Fibroblast of lung (primary cell): ENCODE measurements at regions not wholly inside any gene's neighbourhood (a gene's known extent, or its start where the extent isn't known, plus 50 kb on each side); places are given as distances from the start of the nearest gene placed in this dataset.

Experiments
- DNase-seq, 2 donors: peaks; one replicate each; pipeline versions ENCODE4 v3.0.0 to v3.0.0-alpha.2; 2010; ENCODE audit warnings: low read depth in 2 of 2
- H2AFZ ChIP-seq: 2 replicates; pipeline ENCODE4 v1.5.1; 2012; ENCODE audit warnings: low read length, control low read depth, inconsistent platforms
- H3K27ac ChIP-seq: 2 replicates; pipeline ENCODE4 v1.5.1; 2011; ENCODE audit warnings: low read length, control low read depth; ENCODE audit not compliant: insufficient read depth
- H3K27me3 ChIP-seq: 2 replicates; pipeline ENCODE4 v1.5.1; 2011; ENCODE audit warnings: mild to moderate bottlenecking, low read length; ENCODE audit not compliant: control insufficient read depth, insufficient read depth
- H3K36me3 ChIP-seq: 2 replicates; pipeline ENCODE4 v1.5.1; 2011; ENCODE audit warnings: low read length; ENCODE audit not compliant: control insufficient read depth, insufficient read depth
- H3K4me1 ChIP-seq: 2 replicates; pipeline ENCODE4 v1.5.1; 2011; ENCODE audit warnings: low read length; ENCODE audit not compliant: control insufficient read depth, insufficient read depth; ENCODE audit errors: extremely low read depth
- H3K4me2 ChIP-seq: 2 replicates; pipeline ENCODE4 v1.5.1; 2011; ENCODE audit warnings: low read length, control low read depth; ENCODE audit not compliant: insufficient read depth; ENCODE audit errors: extremely low read depth
- H3K4me3 ChIP-seq, 4 experiments: fragments of 200-600 bp in 1 of 4; sonication (generic) in 1 of 4; replicated peaks in 1 of 4; 2 replicates each; pipeline ENCODE4 v1.5.1; 2011 to 2016; ENCODE audit warnings: low read length in 4 of 4, low read depth in 3 of 4, mild to moderate bottlenecking in 3 of 4, control low read depth in 2 of 4, inconsistent platforms in 1 of 4, mixed read lengths in 1 of 4; ENCODE audit not compliant: insufficient read depth in 1 of 4; ENCODE audit errors: control extremely low read depth in 1 of 4
- H3K79me2 ChIP-seq: 2 replicates; pipeline ENCODE4 v1.5.1; 2012; ENCODE audit warnings: mild to moderate bottlenecking, low read length, inconsistent platforms; ENCODE audit not compliant: control insufficient read depth, insufficient read depth
- H3K9ac ChIP-seq: 2 replicates; pipeline ENCODE4 v1.5.1; 2011; ENCODE audit warnings: mild to moderate bottlenecking, low read length, control low read depth; ENCODE audit not compliant: insufficient read depth
- H3K9me3 ChIP-seq: 2 replicates; pipeline ENCODE4 v1.5.1; 2012; ENCODE audit warnings: low read depth, low read length; ENCODE audit not compliant: control insufficient read depth, insufficient read depth
- H4K20me1 ChIP-seq: 2 replicates; pipeline ENCODE4 v1.5.1; 2011; ENCODE audit warnings: low read length; ENCODE audit not compliant: control insufficient read depth, insufficient read depth; ENCODE audit errors: extremely low read depth
- CTCF ChIP-seq, 2 donors: IDR thresholded peaks in 1 of 2; conservative IDR thresholded peaks in 1 of 2; 1 replicate in 1 of 2; 2 replicates in 1 of 2; pipeline ENCODE4 v1.5.1; 2011 to 2012; ENCODE audit warnings: low read length in 2 of 2, control low read depth in 1 of 2, inconsistent platforms in 1 of 2, low read depth in 1 of 2, mild to moderate bottlenecking in 1 of 2
- EZH2 ChIP-seq: IDR thresholded peaks from 2 replicates; pipeline ENCODE4 v1.5.1; 2012; ENCODE audit warnings: low read length, control low read depth, mild to moderate bottlenecking; ENCODE audit errors: missing control alignments

GRCh38 chr22:48548391-48548790 is 1279.3 kb downstream of the BRD1 start:
- Histone ChIP-seq H2AFZ (no peak overlapping the region), H3K4me2 (no peak overlapping the region), H3K4me1 (no peaks in the 10 kb centered on the region), H3K4me3 (no peak overlapping the region), H3K36me3 (no peaks in the 10 kb centered on the region), H3K27me3 (no peaks in the 10 kb centered on the region), H3K9me3 (no peaks in the 10 kb centered on the region), H3K27ac (no peak overlapping the region), H3K9ac (no peak overlapping the region), H3K79me2 (no peaks in the 10 kb centered on the region), H4K20me1 (no peaks in the 10 kb centered on the region)
- no peak for DNase-seq
- TF ChIP-seq CTCF (conservative IDR thresholded peaks at IDR 0.05 in 1 of 2, IDR thresholded peaks at IDR 0.05 in 1 of 2; ENCODE audit: low read depth in 1 of 2, low read length in 2 of 2): no peak
- no peak for TF ChIP-seq EZH2

GRCh38 chr22:48547971-48548370 is 1279.7 kb downstream of the BRD1 start:
- no peaks in the 10 kb centered on the region for H3K9me3 ChIP-seq
- H3K9ac ChIP-seq: no peak overlapping the region
- TF ChIP-seq CTCF (conservative IDR thresholded peaks at IDR 0.05 in 1 of 2, IDR thresholded peaks at IDR 0.05 in 1 of 2; ENCODE audit: low read depth in 1 of 2, low read length in 2 of 2): no peak
- TF ChIP-seq EZH2: no peak
- no peaks in the 10 kb centered on the region for H3K79me2 ChIP-seq
- no peaks in the 10 kb centered on the region for H4K20me1 ChIP-seq
- DNase-seq: no peak
- no peak overlapping the region for H3K27ac ChIP-seq
- no peak overlapping the region for H3K4me3 ChIP-seq
- no peak overlapping the region for H2AFZ ChIP-seq
- H3K4me1 ChIP-seq: no peaks in the 10 kb centered on the region
- H3K36me3 ChIP-seq: no peaks in the 10 kb centered on the region
- H3K4me2 ChIP-seq: no peak overlapping the region
- no peaks in the 10 kb centered on the region for H3K27me3 ChIP-seq

GRCh38 chr22:48546653-48547424 is 1280.8 kb downstream of the BRD1 start:
- Histone ChIP-seq H2AFZ (no peak overlapping the region), H3K4me3 (no peak overlapping the region), H3K9ac (no peak overlapping the region), H3K4me2 (no peak overlapping the region), H3K27me3 (no peaks in the 10 kb centered on the region), H3K79me2 (no peaks in the 10 kb centered on the region), H3K27ac (no peak overlapping the region), H3K9me3 (no peaks in the 10 kb centered on the region), H3K4me1 (no peaks in the 10 kb centered on the region), H3K36me3 (no peaks in the 10 kb centered on the region), H4K20me1 (no peaks in the 10 kb centered on the region)
- DNase-seq: no peak
- TF ChIP-seq CTCF (conservative IDR thresholded peaks at IDR 0.05 in 1 of 2, IDR thresholded peaks at IDR 0.05 in 1 of 2; ENCODE audit: low read depth in 1 of 2, low read length in 2 of 2) (no peak), EZH2 (no peak)
